Neural cell (in vitro differentiated cells): ENCODE measurements at regions not wholly inside any gene's neighbourhood (a gene's known extent, or its start where the extent isn't known, plus 50 kb on each side); places are given as distances from the start of the nearest gene placed in this dataset.

Source experiments
- H2AFZ ChIP-seq: fragments of 200-600, 300-800 bp; sonication (generic), shearing (Covaris generic); 2 replicates; pipeline ENCODE4 v1.6.0; 2014; ENCODE audit warnings: low read depth, mild to moderate bottlenecking, antibody characterized with exemption, low read length, moderate library complexity
- H3F3A ChIP-seq: fragments of 200-600 bp; shearing (Covaris generic); 2 replicates; pipeline ENCODE4 v1.6.1; 2016; ENCODE audit warnings: mild to moderate bottlenecking, moderate library complexity, mixed read lengths, antibody characterized with exemption, low read length; ENCODE audit not compliant: insufficient read depth, poor library complexity, severe bottlenecking
- H3K27ac ChIP-seq: fragments of 200-600, 300-800 bp; sonication (generic), shearing (Covaris generic); 2 replicates; pipeline ENCODE4 v1.5.1; 2014; ENCODE audit warnings: mild to moderate bottlenecking, low read length, moderate library complexity
- H3K27me3 ChIP-seq: fragments of 300-800, 200-600 bp; sonication (generic), shearing (Covaris generic); 2 replicates; pipeline ENCODE4 v1.6.0; 2014; ENCODE audit warnings: mild to moderate bottlenecking, low read depth, low read length, moderate library complexity; ENCODE audit not compliant: insufficient read depth
- H3K36me3 ChIP-seq: fragments of 300-800, 200-600 bp; sonication (generic), shearing (Covaris generic); 2 replicates; pipeline ENCODE4 v1.5.1; 2014; ENCODE audit warnings: mild to moderate bottlenecking, antibody characterized with exemption, low read length, moderate library complexity; ENCODE audit not compliant: insufficient read depth
- H3K4me2 ChIP-seq: fragments of 300-800, 200-600 bp; sonication (generic), shearing (Covaris generic); 2 replicates; pipeline ENCODE4 v1.6.0; 2014; ENCODE audit warnings: mild to moderate bottlenecking, low read length
- H3K4me3 ChIP-seq: fragments of 300-800, 200-600 bp; sonication (generic), shearing (Covaris generic); 2 replicates; pipeline ENCODE4 v1.5.1; 2014; ENCODE audit warnings: mild to moderate bottlenecking, low read length, moderate library complexity
- H3K79me2 ChIP-seq: fragments of 200-600 bp; shearing (Covaris generic); replicated peaks from 2 replicates; pipeline ENCODE4 v1.6.0; 2014; ENCODE audit warnings: mild to moderate bottlenecking, low read length, moderate library complexity; ENCODE audit not compliant: insufficient read depth
- H3K9ac ChIP-seq: fragments of 300-800, 200-600 bp; sonication (generic), shearing (Covaris generic); 2 replicates; pipeline ENCODE4 v1.6.1; 2016; ENCODE audit warnings: mild to moderate bottlenecking, low read length, mixed read lengths
- H3K9me2 ChIP-seq: fragments of 200-600 bp; shearing (Covaris generic); 2 replicates; pipeline ENCODE4 v1.6.1; 2016; ENCODE audit warnings: mild to moderate bottlenecking, low read length, mixed read lengths; ENCODE audit not compliant: insufficient read depth
- H3K9me3 ChIP-seq: fragments of 200-600, 300-800 bp; sonication (generic), shearing (Covaris generic); 2 replicates; pipeline ENCODE4 v1.6.1; 2016; ENCODE audit warnings: mild to moderate bottlenecking, mixed run types, low read length, moderate library complexity, mixed read lengths
- H4K20me1 ChIP-seq: fragments of 200-600 bp; shearing (Covaris generic); 2 replicates; pipeline ENCODE4 v1.6.1; 2016; ENCODE audit warnings: mild to moderate bottlenecking, mixed run types; ENCODE audit not compliant: insufficient read depth
- CTCF ChIP-seq: fragments of 450-650 bp; IDR thresholded peaks from 2 replicates; pipeline ENCODE4 v1.5.1; 2014; ENCODE audit warnings: antibody characterized with exemption, mild to moderate bottlenecking, moderate library complexity; ENCODE audit not compliant: poor library complexity, severe bottlenecking
- EP300 ChIP-seq: fragments of 450-650 bp; conservative IDR thresholded peaks from 2 replicates; pipeline ENCODE4 v1.6.1; 2014; ENCODE audit warnings: antibody characterized with exemption, mild to moderate bottlenecking, moderate library complexity; ENCODE audit not compliant: poor library complexity, severe bottlenecking
- EZH2 ChIP-seq: fragments of 200-600, 300-800 bp; shearing (Covaris generic), sonication (generic); IDR thresholded peaks from 2 replicates; pipeline ENCODE4 v1.6.1; 2014; ENCODE audit warnings: antibody characterized with exemption, low read length, borderline replicate concordance, mild to moderate bottlenecking; ENCODE audit not compliant: insufficient read depth, poor library complexity, severe bottlenecking
- MXI1 ChIP-seq: fragments of 450-650 bp; conservative IDR thresholded peaks from 2 replicates; pipeline ENCODE4 v1.6.1; 2014; ENCODE audit warnings: antibody characterized with exemption, mild to moderate bottlenecking; ENCODE audit not compliant: poor library complexity, severe bottlenecking
- POLR2AphosphoS5 ChIP-seq: IDR thresholded peaks from 2 replicates; pipeline ENCODE4 v1.6.1; 2012
- RAD21 ChIP-seq: fragments of 450-650 bp; conservative IDR thresholded peaks from 2 replicates; pipeline ENCODE4 v1.6.1; 2014; ENCODE audit warnings: antibody characterized with exemption, mild to moderate bottlenecking, moderate library complexity
- REST ChIP-seq: IDR thresholded peaks from 2 replicates; pipeline ENCODE4 v1.6.1; 2012; ENCODE audit warnings: borderline replicate concordance
- SMC3 ChIP-seq: fragments of 450-650 bp; conservative IDR thresholded peaks from 2 replicates; pipeline ENCODE4 v1.6.1; 2014; ENCODE audit warnings: antibody characterized with exemption, mild to moderate bottlenecking, moderate library complexity; ENCODE audit not compliant: poor library complexity
- TAF1 ChIP-seq: IDR thresholded peaks from 2 replicates; pipeline ENCODE4 v1.6.1; 2012; ENCODE audit warnings: low read depth

GRCh38 chr6:40688214-40688761, 101.1 kb upstream of the LRFN2 start:
- TF ChIP-seq MXI1 (no peak), POLR2AphosphoS5 (no peak), TAF1 (no peak), SMC3 (no peak), EZH2 (no peak), CTCF (no peak), EP300 (no peak), REST (no peak), RAD21 (no peak)
- Histone ChIP-seq H3K27me3 (no peaks in the 10 kb centered on the region), H3K27ac (no peak overlapping the region), H3K9me3 (no peaks in the 10 kb centered on the region), H3F3A (no peaks in the 10 kb centered on the region), H3K36me3 (no peaks in the 10 kb centered on the region), H3K4me3 (no peak overlapping the region), H3K9me2 (no peaks in the 10 kb centered on the region), H3K9ac (no peak overlapping the region), H3K4me2 (no peak overlapping the region), H3K79me2 (no peaks in the 10 kb centered on the region), H2AFZ (no peak overlapping the region), H4K20me1 (no peaks in the 10 kb centered on the region)

- H3K79me2 ChIP-seq, result no peaks in the 10 kb centered on the region
- no peaks in the 10 kb centered on the region for H4K20me1 ChIP-seq
- no peaks in the 10 kb centered on the region for H3K9me3 ChIP-seq
- no peak overlapping the region for H3K9ac ChIP-seq
- no peaks in the 10 kb centered on the region for H3K36me3 ChIP-seq
- no peak overlapping the region for H3K27ac ChIP-seq
- H3K9me2 ChIP-seq, result no peaks in the 10 kb centered on the region
- H3K27me3 ChIP-seq, result no peaks in the 10 kb centered on the region
- H3K4me3 ChIP-seq, result no peak overlapping the region
- TF ChIP-seq SMC3 (no peak), REST (no peak), RAD21 (no peak), TAF1 (no peak), EZH2 (no peak), CTCF (no peak)
- H2AFZ ChIP-seq, result no peak overlapping the region
- H3F3A ChIP-seq, result no peaks in the 10 kb centered on the region
- H3K4me2 ChIP-seq, result no peak overlapping the region
Measured at GRCh38 chr6:40685862-40686261, 98.7 kb upstream of the LRFN2 start.
